GDM1 (cell line): ENCODE measurements at regions not wholly inside any gene's neighbourhood (a gene's known extent, or its start where the extent isn't known, plus 50 kb on each side); places are given as distances from the start of the nearest gene placed in this dataset.
"Not testable (repeated sequence)": the region's sequence is repeated elsewhere in the genome, so short reads cannot be mapped to it uniquely, and the experiment has no call there.

Experiments used
- DNase-seq: peaks from one replicate; lab custom pipeline; 2025; lab: John Stamatoyannopoulos, UW

GRCh38 chr10:35993591-35994515 is 351.8 kb upstream of the FZD8 start:
- no peak for DNase-seq

GRCh38 chr10:35992107-35992506 is 350.0 kb upstream of the FZD8 start:
- DNase-seq: no peak

DNA sequence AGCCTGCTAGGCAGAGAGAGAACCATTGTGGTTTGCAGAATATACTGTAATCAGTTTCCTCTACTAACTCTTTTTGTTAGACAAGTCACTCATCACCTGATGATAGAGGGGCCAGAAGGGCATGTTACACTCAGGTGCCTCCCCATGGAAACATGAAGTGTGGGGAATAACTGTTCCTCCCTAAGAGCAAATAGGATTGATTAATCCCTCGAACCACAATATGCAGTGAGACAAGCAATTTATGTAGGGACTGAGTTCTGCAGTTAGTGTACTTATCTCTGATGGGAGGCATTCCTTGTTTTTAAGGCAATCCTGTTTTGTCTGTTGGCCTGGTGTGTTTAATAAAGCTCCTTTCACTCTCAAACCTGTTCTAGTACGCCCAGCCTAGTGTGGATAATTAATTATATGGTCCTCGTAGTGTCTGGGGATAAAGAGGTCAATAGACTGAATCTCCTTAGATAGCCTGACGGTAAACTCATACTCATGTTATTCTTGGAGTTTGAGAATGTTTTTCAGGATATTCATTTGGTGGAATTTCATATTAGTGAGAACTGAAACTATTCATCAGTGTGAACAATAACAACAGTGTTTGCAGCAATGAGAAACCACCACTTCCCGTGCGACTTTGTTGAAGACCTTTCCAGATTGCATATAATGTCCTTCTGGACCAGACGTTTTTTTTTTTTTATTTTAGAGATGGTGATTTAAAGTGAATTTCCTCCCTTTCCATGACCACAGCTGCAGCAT is 344.8 kb upstream of the FZD8 start:
- no peak for DNase-seq

GRCh38 chr10:35979116-35979515 is 337.0 kb upstream of the FZD8 start:
- no peak for DNase-seq

GRCh38 chr10:35973912-35974591 is 332.0 kb upstream of the FZD8 start:
- not testable (repeated sequence) for DNase-seq

GRCh38 chr10:35972275-35972674 is 330.2 kb upstream of the FZD8 start:
- no peak for DNase-seq

DNA sequence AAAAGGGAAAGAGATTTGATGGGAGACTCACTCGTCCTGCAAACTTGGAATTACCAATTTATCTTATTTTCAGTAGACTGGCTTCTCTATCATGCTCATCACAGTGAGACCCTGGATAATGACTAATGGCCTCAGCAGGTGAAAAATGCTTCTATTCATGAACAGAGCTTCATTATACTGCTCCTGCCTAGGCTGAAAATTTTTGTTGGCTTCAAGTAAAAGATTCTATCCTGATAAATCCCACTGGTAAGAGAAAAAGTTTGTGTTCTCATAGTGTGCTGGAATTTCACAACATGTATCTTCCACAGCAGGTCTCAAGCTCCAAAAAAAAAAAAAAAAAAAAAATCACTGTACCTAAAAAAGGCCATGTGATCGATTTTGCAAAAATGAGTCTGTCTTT is 329.3 kb upstream of the FZD8 start:
- DNase-seq: no peak

DNA sequence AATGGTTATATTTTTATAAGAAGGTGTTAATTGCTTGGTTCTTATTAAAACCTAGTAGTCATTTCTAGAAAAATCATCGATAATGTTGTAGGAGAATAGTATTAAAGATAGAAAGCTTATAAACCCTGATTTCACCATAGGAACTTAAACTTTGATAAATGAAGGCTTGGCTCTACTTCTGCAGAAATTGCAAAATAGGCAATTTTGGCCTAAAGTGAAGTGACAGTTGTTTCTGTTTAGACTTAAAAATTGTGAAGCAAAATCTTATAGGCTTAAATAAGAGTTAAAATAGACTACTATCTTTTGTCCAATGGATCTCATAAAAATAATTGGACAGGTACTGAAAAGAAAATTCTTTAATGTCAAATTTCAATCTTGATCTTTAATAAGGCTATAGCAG is 321.6 kb upstream of the FZD8 start:
- DNase-seq: no peak

DNA sequence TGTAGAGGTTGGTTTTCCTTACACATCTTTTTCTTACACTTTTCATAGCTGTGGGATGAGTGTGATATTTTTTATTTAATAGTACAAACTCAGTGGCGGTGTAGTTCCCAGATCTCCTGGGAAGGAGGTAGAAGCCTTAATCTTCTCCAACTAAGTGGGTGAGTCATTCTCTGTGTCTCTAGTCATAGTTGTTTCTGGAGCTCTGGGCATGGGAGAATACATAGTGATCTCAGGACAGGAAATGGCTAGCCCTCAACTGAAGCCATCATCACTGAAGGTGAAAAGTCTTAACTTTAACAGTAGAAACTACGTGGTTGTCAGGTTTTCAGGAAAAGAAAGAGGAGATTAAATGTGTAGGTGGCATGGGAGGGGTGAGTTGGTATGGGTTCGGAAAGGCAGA is 319.4 kb upstream of the FZD8 start:
- DNase-seq: no peak

- DNase-seq: no peak
These were observed 317.2 kb upstream of the FZD8 start for GRCh38 chr10:35959252-35959651.

DNA sequence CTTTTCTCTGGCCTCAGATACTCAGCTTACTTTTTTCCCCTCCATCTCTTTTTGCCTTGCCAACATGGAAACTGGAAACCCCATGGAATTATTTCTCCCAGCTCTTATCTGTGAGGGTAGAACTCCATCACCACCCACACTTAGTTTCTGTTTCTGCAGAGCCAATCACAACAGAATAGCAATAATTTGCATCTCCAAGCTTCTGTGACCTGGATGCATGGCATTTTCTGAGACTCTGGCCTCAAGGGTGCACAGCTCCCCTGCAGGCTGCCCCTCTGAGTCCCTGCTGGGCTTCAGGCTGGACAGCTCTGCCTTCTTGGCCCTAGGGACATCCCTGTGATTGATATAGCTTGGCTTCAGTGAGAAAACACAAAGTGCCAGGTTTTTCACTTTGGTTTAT is 316.5 kb upstream of the FZD8 start:
- DNase-seq: not testable (repeated sequence)

- no peak for DNase-seq
These were observed 308.6 kb upstream of the FZD8 start for GRCh38 chr10:35950701-35951100.

GRCh38 chr10:35950226-35950625 is 308.1 kb upstream of the FZD8 start:
- DNase-seq: no peak

- DNase-seq: no peak
These were observed 307.7 kb upstream of the FZD8 start for GRCh38 chr10:35949811-35950211.

DNA sequence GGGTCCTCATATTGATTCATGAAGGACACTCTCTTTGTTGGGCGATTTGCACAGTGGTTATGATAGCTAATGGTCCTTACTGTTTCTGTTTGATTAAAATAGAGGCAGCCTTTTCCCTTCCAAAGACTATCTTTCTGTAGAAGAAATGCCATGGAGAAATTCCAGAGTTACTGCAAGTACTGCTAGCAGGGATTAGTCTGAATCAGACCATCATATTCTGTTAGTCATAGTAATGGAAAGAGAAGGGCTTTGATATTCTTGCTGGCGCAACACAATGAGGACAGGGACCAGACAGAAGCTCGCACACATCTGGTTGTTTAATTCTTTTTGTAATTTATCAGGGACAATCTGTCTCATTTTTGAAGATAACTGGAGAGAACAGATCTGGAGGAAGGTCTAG is 304.5 kb upstream of the FZD8 start:
- DNase-seq: no peak

DNA sequence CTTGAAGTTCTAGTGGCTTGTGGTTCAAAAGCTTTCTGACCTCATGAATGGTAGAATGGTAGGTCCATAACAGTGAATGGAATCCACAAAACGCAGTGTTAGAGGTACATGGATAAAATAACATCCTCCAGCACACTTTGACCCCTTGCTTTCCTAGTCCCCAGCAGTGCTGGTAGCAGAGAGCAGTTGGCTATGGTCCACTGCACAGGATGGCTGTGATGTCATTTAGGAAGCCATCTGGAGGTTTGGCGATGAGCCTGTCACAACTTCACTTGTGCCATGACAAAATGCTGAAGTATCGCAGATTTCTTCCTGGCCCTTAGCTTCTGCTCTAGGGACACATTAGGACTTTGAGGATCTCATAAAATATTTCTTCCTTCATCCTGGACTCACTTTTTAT is 300.0 kb upstream of the FZD8 start:
- DNase-seq: no peak

DNA sequence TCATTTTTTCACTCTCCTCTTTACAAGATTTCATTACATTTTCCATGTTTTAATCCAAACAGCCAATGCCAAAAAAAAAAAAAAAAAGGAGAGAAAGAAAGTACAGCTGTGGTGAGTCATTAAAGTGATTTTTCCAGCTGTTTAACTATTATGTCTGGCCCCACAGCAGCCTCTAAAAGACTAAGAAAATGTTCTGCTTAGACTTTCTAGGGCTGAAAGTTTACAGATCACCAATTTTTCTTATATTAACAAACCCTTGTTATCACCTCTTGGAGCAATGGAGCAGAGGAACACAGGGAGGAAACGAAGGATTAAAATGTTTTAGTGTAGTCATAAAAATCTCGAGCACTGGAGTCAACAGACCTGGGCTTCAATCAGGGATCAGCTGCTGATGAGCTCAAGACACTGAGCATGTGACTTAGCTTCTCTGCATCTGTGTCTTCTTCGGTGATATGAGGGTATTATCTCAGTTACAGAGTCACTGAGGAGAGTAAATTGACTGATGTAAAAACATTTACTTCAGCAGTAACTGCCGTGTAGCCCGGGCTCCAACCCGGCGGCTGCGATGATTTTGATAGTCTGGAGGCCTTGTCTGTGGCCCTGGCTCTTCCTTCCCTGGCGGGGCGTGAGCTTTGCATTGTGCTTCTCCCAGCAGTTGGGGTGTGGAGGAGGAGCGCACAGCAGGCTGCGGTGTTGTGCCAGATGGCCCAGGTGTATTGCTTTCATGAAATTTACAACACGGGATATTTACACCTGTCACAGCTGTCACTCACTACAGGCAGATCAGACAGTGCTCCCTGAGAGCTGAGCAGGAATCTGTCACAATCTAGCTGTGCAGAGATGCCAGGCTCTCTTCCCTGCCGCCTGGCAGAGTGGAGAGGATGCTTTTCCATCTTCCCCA is 298.3 kb upstream of the FZD8 start:
- no peak for DNase-seq

GRCh38 chr10:35938160-35938559 is 296.1 kb upstream of the FZD8 start:
- DNase-seq: no peak

GRCh38 chr10:35937546-35937945 is 295.4 kb upstream of the FZD8 start:
- no peak for DNase-seq

DNA sequence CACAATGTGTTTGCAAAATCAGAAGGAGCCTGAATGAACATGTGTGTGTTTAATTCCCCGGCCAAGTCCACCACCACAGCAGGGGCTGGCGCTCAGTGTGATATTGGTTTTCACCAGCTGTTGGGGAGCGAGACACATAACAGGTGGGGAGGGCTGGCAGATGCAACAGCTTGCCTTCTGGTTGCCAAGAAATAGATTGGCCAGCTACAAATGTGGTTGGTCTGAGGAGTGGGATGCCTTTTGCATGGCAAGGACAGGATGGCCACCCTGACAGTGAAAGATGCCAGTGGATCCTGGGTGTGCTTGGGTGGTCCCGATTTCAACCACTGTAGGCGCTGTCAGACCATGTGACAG is 292.5 kb upstream of the FZD8 start:
- DNase-seq: no peak

- no peak for DNase-seq
These were observed 292.0 kb upstream of the FZD8 start for GRCh38 chr10:35933940-35934641.
